ENCODE measurements at regions not wholly inside any gene's neighbourhood (a gene's known extent, or its start where the extent isn't known, plus 50 kb on each side); places are given as distances from the start of the nearest gene placed in this dataset.

DNA sequence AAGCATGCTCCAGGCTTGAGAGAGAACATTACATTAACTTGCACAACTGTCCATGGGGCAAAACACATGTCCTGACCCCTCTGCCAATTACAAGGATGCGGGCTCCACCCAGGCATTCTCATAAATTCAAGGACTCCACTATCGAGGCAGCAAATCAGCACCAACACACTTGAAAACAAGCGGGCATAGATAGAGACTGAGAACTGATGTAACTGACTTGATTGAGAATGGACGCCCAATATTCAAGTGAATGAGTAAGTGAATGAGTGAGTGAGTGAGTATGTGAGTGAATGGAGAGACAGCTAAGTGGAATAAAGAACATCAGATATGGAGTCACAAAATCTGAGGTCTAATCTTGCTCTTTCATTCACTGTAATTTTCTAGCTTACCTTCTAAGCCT lies 75.0 kb upstream of the VSTM2B start:
- no peaks in the 10 kb centered on the region for H3K36me3 ChIP-seq (ENCODE audit: low read depth, missing control alignments)
- H3K27ac ChIP-seq, result no peak overlapping the region
- no peaks in the 10 kb centered on the region for H3K9me3 ChIP-seq
- WGBS, 2 donors, result 88 to 89% methylated on average over 4 of the region's 4 CpGs
- no peak for DNase-seq
- intact Hi-C loops (cut with DNase I; ENCODE audit: low total_unique reads), result no loop called here
- no peak overlapping the region for H3K4me3 ChIP-seq
- H3K27me3 ChIP-seq, result no peaks in the 10 kb centered on the region
- TF ChIP-seq, protein P1, sequence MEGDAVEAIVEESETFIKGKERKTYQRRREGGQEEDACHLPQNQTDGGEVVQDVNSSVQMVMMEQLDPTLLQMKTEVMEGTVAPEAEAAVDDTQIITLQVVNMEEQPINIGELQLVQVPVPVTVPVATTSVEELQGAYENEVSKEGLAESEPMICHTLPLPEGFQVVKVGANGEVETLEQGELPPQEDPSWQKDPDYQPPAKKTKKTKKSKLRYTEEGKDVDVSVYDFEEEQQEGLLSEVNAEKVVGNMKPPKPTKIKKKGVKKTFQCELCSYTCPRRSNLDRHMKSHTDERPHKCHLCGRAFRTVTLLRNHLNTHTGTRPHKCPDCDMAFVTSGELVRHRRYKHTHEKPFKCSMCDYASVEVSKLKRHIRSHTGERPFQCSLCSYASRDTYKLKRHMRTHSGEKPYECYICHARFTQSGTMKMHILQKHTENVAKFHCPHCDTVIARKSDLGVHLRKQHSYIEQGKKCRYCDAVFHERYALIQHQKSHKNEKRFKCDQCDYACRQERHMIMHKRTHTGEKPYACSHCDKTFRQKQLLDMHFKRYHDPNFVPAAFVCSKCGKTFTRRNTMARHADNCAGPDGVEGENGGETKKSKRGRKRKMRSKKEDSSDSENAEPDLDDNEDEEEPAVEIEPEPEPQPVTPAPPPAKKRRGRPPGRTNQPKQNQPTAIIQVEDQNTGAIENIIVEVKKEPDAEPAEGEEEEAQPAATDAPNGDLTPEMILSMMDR (IDR thresholded peaks at IDR 0.05), result no peak
- no peak for TF ChIP-seq POLR2A (IDR thresholded peaks at IDR 0.05)
- H3K4me1 ChIP-seq, result no peaks in the 10 kb centered on the region

DNA sequence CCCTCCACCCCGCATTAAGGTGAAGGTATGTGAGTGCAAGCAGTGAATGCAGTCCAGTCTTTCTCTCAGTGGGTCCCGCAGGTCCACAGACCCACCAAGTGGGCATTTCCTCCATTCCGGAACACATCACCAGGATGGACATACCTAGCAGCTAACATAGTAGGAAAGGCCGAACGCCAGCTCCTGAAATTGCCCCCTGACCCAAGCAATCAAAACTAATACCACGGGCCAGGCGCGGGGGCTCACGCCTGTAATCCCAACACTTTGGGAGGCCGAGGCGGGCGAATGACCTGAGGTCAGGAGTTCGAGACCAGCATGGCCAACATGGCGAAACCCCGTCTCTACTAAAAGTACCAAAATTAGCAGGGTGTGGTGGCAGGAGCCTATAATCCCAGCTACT lies 71.7 kb upstream of the VSTM2B start:
- intact Hi-C loops (cut with DNase I; ENCODE audit: low total_unique reads), result no loop called here
- Histone ChIP-seq H3K4me3 (no peak overlapping the region), H3K27me3 (no peaks in the 10 kb centered on the region), H3K9me3 (no peaks in the 10 kb centered on the region), H3K36me3 (ENCODE audit: low read depth, missing control alignments) (no peaks in the 10 kb centered on the region), H3K4me1 (no peaks in the 10 kb centered on the region), H3K27ac (no peak overlapping the region)
- TF ChIP-seq POLR2A (IDR thresholded peaks at IDR 0.05), result no peak
- TF ChIP-seq, protein P1 (IDR thresholded peaks at IDR 0.05), result no peak
- 92 to 93% methylated on average over 14 to 15 of the region's 15 CpGs for WGBS, 2 donors
- DNase-seq, result no peak

DNA sequence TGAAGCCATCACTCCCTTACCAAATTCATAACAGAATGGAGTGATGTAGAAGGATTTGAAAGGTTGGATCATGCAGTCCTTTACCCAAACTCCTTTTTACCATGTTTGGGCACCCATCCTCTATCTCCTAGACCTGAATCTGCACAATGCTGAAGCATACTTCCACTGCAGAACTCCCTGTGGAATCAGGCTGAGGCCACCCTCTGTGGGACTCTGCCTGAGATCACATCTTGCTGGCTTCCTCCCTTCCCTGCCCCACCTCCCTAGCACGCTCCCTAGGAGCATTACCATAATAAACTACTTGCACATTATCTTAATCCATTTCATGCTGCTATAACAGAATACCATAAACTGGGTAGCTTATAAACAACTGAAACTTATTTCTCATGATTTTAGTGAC lies 68.4 kb upstream of the VSTM2B start:
- H3K36me3 ChIP-seq (ENCODE audit: low read depth, missing control alignments), result no peaks in the 10 kb centered on the region

DNA sequence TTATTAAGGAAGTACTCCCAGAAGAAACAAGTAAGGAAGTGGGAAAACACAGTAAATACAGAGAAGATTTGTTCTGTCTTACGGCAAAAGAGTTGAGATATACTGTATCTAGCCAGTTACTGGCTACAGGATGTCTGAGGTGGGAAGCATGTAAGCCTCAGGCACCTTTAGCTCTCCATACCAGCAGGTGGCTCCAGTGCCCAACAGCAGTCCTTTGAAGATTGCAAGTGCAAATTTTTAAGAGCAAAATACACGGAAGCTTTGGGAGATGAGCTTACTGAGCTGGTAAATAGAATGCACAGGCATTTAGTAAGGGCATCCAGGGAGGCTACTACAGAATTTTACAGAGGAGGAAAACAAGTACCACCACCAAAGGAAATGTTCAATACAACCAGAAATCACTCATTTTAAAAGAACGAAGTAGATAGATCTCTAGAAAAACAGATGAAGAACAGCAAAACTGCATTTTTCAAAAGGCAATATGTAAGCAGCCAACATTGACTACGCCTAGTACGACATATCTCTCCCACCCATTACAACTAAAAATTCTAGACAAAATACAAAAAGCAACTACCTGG lies 57.9 kb upstream of the VSTM2B start:
- intact Hi-C loops (cut with DNase I; ENCODE audit: low total_unique reads), result no loop called here
- no peak overlapping the region for H3K27ac ChIP-seq
- no peaks in the 10 kb centered on the region for H3K9me3 ChIP-seq
- H3K36me3 ChIP-seq (ENCODE audit: low read depth, missing control alignments), result no peaks in the 10 kb centered on the region
- no peak overlapping the region for H3K4me3 ChIP-seq
- no peak for TF ChIP-seq POLR2A (IDR thresholded peaks at IDR 0.05)
- H3K4me1 ChIP-seq, result no peaks in the 10 kb centered on the region
- WGBS, 2 donors, result 61 to 66% methylated on average over 5 of the region's 5 CpGs
- DNase-seq, result no peak
- no peaks in the 10 kb centered on the region for H3K27me3 ChIP-seq

More for the DNA sequence above, 68.4 kb upstream of the VSTM2B start:
- WGBS, 2 donors, result 74 to 84% methylated on average over 1 of the region's 1 CpG
- Histone ChIP-seq H3K27me3 (no peaks in the 10 kb centered on the region), H3K9me3 (no peaks in the 10 kb centered on the region), H3K4me1 (no peaks in the 10 kb centered on the region), H3K4me3 (no peak overlapping the region), H3K27ac (no peak overlapping the region)
- DNase-seq, result no peak
- intact Hi-C loops (cut with DNase I; ENCODE audit: low total_unique reads), result no loop called here
- TF ChIP-seq, protein P1 (IDR thresholded peaks at IDR 0.05), result no peak
- no peak for TF ChIP-seq POLR2A (IDR thresholded peaks at IDR 0.05)

DNA sequence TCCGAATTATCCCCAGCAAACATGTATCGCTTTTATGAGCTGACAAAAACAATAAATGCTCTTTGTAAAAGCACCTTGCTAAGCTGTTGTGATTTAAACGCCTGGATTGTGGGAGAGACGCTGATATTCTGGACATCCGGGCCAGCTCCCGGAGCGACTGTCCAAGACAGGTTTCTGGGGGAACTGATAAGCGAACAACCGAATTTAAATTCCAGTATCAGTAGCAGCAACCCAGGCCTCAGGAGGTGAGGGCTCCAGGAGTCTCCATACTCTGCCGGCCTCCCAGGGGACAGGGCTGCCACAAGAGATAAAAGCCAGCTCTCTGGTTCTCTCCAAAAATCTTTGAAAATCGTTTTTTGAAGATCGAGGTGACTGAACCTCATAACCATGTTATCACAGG lies 50.3 kb upstream of the VSTM2B start:
- no peaks in the 10 kb centered on the region for H3K36me3 ChIP-seq (ENCODE audit: low read depth, missing control alignments)
- WGBS, 2 donors, result 83 to 91% methylated on average over 12 of the region's 12 CpGs
- intact Hi-C loops (cut with DNase I; ENCODE audit: low total_unique reads), result no loop called here
- no peak overlapping the region for H3K4me3 ChIP-seq
- no peak for DNase-seq
- H3K27me3 ChIP-seq, result no peaks in the 10 kb centered on the region
- H3K4me1 ChIP-seq, result no peaks in the 10 kb centered on the region
- no peaks in the 10 kb centered on the region for H3K9me3 ChIP-seq
- H3K27ac ChIP-seq, result no peak overlapping the region
- TF ChIP-seq, protein P1 (IDR thresholded peaks at IDR 0.05), result no peak
- no peak for TF ChIP-seq POLR2A (IDR thresholded peaks at IDR 0.05)
